GM12873 (cell line): ENCODE measurements at regions not wholly inside any gene's neighbourhood (a gene's known extent, or its start where the extent isn't known, plus 50 kb on each side); places are given as distances from the start of the nearest gene placed in this dataset.

ENCODE experiments used
- TF ChIP-seq, protein P1 (sequence below): IDR thresholded peaks from 2 replicates; pipeline ENCODE4 v1.5.1; 2012; ENCODE audit warnings: low read depth, mild to moderate bottlenecking, moderate library complexity, low read length, control low read depth; ENCODE audit not compliant: insufficient read depth; ENCODE audit errors: missing control alignments

DNA sequence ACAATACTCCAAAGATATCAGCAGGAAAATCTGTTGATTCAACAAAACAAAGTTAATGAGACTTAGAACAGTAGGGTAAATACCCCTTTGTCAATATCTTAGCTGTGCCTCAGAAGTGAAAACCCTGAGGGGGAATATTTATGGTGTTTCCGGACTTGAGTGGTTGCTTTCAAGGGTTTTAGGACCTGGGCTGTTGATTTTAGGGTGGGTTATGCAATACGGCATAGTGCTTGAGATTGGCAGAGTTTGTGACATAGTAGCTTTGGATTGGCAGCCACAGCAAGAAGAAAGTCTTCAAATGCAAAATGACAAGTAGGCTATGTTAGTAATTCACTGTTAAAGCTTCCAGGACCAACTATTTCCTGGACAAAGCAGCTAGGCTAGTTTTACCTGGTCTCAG is 826.3 kb upstream of the CDH2 start:
- TF ChIP-seq, protein P1, sequence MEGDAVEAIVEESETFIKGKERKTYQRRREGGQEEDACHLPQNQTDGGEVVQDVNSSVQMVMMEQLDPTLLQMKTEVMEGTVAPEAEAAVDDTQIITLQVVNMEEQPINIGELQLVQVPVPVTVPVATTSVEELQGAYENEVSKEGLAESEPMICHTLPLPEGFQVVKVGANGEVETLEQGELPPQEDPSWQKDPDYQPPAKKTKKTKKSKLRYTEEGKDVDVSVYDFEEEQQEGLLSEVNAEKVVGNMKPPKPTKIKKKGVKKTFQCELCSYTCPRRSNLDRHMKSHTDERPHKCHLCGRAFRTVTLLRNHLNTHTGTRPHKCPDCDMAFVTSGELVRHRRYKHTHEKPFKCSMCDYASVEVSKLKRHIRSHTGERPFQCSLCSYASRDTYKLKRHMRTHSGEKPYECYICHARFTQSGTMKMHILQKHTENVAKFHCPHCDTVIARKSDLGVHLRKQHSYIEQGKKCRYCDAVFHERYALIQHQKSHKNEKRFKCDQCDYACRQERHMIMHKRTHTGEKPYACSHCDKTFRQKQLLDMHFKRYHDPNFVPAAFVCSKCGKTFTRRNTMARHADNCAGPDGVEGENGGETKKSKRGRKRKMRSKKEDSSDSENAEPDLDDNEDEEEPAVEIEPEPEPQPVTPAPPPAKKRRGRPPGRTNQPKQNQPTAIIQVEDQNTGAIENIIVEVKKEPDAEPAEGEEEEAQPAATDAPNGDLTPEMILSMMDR: no peak

DNA sequence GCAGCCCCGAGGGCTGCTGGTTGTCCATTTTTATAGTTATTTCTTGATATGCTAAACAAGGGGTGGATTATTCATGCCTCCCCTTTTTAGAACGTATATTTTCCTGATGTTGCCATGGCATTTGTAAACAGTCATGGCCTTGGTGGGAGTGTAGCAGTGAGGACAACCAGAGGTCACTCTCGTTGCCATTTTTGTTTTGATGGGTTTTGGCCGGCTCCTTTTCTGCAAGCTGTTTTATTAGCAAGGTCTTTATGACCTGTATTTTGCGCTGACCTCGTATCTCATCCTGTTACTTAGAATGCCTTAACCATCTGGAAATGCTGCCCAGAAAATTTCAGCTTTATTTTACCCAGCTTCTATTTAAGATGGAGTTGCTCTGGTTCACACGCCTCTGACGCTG is 825.8 kb upstream of the CDH2 start:
- TF ChIP-seq, protein P1: no peak

DNA sequence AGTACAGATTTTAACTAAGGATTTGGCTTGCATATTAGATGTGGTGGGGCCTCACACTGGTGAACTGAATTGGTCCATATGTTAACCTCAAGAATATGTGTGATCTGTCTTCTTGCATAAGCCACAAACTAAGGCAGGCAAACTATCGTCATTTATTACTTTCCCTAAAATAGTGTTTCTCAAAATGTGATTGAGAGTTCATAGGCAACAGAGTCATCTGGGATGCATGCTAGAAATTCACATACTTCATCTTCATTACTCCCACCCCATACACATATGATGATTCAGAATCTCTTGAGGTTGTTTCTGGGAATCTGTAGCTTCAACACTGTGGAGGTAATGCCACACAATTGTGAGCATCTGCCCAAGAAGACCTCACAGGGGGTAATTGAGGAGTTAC is 822.8 kb upstream of the CDH2 start:
- TF ChIP-seq, protein P1: no peak

DNA sequence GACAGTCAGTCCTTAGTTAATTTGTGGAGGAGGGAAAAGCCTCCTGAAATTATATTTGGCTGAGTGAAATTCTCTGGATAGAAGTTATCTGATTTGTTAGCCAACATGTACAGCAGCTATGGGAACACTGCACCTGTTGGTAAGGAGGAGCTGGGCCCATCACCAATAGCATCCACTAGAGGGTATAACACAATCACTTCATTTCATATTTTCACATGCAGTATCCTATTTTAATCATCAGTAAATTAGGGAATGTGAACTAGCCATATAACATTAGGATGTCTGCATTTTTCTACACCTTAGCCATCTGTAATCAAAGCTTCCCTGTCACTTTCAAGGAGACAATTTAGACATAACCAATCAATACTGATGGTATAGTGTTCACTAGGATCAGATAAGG is 818.4 kb upstream of the CDH2 start:
- TF ChIP-seq, protein P1: no peak

DNA sequence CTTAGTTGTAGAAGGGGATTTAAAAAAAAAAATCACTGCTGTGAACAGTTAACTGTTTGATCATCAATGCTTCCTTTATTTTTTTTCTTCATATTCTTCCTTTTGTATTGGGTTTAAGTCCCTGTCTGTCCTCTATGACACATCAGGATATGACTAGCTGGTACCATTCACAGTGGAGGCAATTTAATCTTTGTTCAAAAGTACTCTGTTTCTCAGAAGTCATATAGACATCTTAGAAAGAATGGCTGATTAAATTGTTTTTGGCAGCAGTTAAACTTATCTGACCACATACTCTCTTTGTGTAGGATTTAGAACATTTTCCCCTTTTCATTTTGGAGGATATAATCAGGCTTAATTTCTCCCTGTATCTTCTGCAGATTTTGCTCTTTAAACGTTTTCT is 807.8 kb upstream of the CDH2 start:
- TF ChIP-seq, protein P1: no peak

DNA sequence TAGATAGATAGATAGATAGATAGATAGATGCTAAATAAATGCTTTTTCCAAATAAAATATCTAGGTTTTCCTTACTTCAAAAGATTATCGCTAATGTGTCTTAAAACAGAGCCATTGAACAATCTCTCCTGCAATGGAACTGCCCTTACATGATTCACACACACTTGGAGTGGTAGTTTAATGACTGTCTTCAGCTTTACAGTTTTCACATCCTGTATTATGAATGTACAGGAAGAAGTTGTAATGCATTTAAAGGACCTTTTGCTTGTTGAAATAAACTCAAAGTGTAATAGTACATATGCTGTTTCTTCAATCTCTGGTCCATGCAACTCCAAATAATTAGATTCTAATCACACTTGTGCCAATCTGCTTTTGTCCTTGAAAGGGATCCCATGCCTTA is 797.6 kb upstream of the CDH2 start:
- TF ChIP-seq, protein P1: no peak

DNA sequence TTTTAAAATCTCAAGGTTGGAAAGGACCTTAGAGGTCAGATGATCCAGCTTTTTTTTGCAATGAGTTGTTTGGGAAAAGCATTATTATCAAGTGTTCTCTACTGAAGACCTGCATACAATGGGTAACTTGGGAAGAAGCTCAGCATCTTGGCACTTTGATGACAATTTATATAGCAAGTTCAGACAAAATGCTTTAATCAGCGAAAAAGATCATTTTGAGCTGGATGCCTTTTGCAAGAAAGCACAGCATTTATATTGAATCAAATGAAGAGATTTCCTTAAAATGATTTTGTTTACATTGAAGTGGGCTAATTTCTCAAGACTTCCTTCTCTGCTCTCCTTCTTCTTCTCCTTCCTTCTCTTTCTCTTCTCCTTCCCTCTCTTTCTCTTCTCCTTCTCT is 796.4 kb upstream of the CDH2 start:
- TF ChIP-seq, protein P1: no peak
